IMR-90 (cell line): ENCODE measurements at regions not wholly inside any gene's neighbourhood (a gene's known extent, or its start where the extent isn't known, plus 50 kb on each side); places are given as distances from the start of the nearest gene placed in this dataset.

Experiments used
- ATAC-seq: fragments of 200-7000 bp; cut with Tn5 transposase; 2 replicates; pipeline ENCODE4 v1.9.1; 2020; ENCODE audit warnings: low read depth, mild to moderate bottlenecking, moderate library complexity
- BruUV-seq: library from RNA; stranded (reverse); fragments of 400-500 nt; replicated peaks from 2 replicates; lab custom pipeline; 2021; lab: Mats Ljungman, UMichigan
- CTCF ChIA-PET: fragments of 300-600 bp; formaldehyde crosslinking; extraction: SDS; loops from one replicate; lab custom pipeline; 2021; ENCODE audit warnings: antibody characterized with exemption; lab: Yijun Ruan, JAX
- POLR2A ChIA-PET: fragments of 300-600 bp; sonication (Branson Sonifier 250); formaldehyde crosslinking; loops from one replicate; lab custom pipeline; 2022; ENCODE audit warnings: antibody characterized with exemption; ENCODE audit not compliant: unreplicated experiment; lab: Charles Lee
- DNase-seq: peaks from one replicate; pipeline ENCODE4 v3.0.0; 2013
- H2AFZ ChIP-seq: replicated peaks from 2 replicates; pipeline ENCODE3; 2013; ENCODE audit warnings: low read length, mild to moderate bottlenecking; ENCODE audit not compliant: poor library complexity
- H2AK5ac ChIP-seq: 2 replicates; pipeline ENCODE4 v1.6.1; 2013; ENCODE audit warnings: low read depth, low read length, inconsistent platforms
- H2AK9ac ChIP-seq: replicated peaks from 2 replicates; pipeline ENCODE3; 2013; ENCODE audit warnings: mild to moderate bottlenecking, low read depth, low read length, moderate library complexity; ENCODE audit not compliant: poor library complexity
- H2BK120ac ChIP-seq: 2 replicates; pipeline ENCODE4 v1.6.1; 2013; ENCODE audit warnings: low read depth, low read length, inconsistent platforms
- H2BK15ac ChIP-seq: 3 replicates; pipeline ENCODE4 v1.6.1; 2013; ENCODE audit warnings: low read depth, low read length, inconsistent platforms
- H2BK20ac ChIP-seq: 2 replicates; pipeline ENCODE4 v1.6.1; 2013; ENCODE audit warnings: low read depth, mild to moderate bottlenecking, inconsistent platforms, low read length, moderate library complexity
- H2BK5ac ChIP-seq: 2 replicates; pipeline ENCODE4 v1.6.1; 2013; ENCODE audit warnings: mild to moderate bottlenecking, low read depth, low read length, inconsistent platforms; ENCODE audit not compliant: poor library complexity, severe bottlenecking
- H3K14ac ChIP-seq: replicated peaks from 2 replicates; pipeline ENCODE4 v1.6.1; 2013; ENCODE audit warnings: low read depth, low read length, inconsistent platforms
- H3K18ac ChIP-seq: 2 replicates; pipeline ENCODE4 v1.6.1; 2013; ENCODE audit warnings: low read depth, low read length, control low read depth
- H3K23ac ChIP-seq: 2 replicates; pipeline ENCODE4 v1.6.1; 2013; ENCODE audit warnings: low read depth, low read length, inconsistent platforms
- H3K27ac ChIP-seq: 2 replicates; pipeline ENCODE4 v1.5.1; 2013; ENCODE audit warnings: mild to moderate bottlenecking, control low read depth, low read length; ENCODE audit not compliant: insufficient read depth
- H3K27me3 ChIP-seq: 2 replicates; pipeline ENCODE4 v1.6.1; 2013; ENCODE audit warnings: low read length; ENCODE audit not compliant: control insufficient read depth, insufficient read depth
- H3K36me3 ChIP-seq: 2 replicates; pipeline ENCODE4 v1.6.1; 2013; ENCODE audit warnings: low read length, mixed read lengths; ENCODE audit not compliant: control insufficient read depth, insufficient read depth
- H3K4ac ChIP-seq: 2 replicates; pipeline ENCODE4 v1.6.1; 2013; ENCODE audit warnings: low read depth, low read length, inconsistent platforms
- H3K4me1 ChIP-seq: 2 replicates; pipeline ENCODE4 v1.6.1; 2013; ENCODE audit warnings: low read length, mixed read lengths; ENCODE audit not compliant: control insufficient read depth, insufficient read depth
- H3K4me2 ChIP-seq: 2 replicates; pipeline ENCODE4 v1.6.1; 2013; ENCODE audit warnings: low read depth, mild to moderate bottlenecking, control low read depth, low read length, moderate library complexity
- H3K4me3 ChIP-seq: 2 replicates; pipeline ENCODE4 v1.5.1; 2013; ENCODE audit warnings: low read depth, mild to moderate bottlenecking, control low read depth, low read length, moderate library complexity; ENCODE audit not compliant: insufficient read depth
- H3K56ac ChIP-seq: 2 replicates; pipeline ENCODE4 v1.6.1; 2013; ENCODE audit warnings: low read length, inconsistent platforms; ENCODE audit not compliant: insufficient read depth; ENCODE audit errors: extremely low read depth
- H3K79me1 ChIP-seq, 2 experiments: 2 replicates each; pipeline ENCODE4 v1.6.1; 2013; ENCODE audit warnings: low read length in 2 of 2, inconsistent platforms in 1 of 2, low read depth in 1 of 2
- H3K9ac ChIP-seq: 2 replicates; pipeline ENCODE4 v1.6.1; 2013; ENCODE audit warnings: low read depth, low read length, control low read depth
- H3K9me1 ChIP-seq: 2 replicates; pipeline ENCODE4 v1.6.1; 2013; ENCODE audit warnings: low read length, inconsistent platforms; ENCODE audit not compliant: insufficient read depth
- H3K9me3 ChIP-seq: 2 replicates; pipeline ENCODE4 v1.6.1; 2013; ENCODE audit warnings: low read length; ENCODE audit not compliant: control insufficient read depth, insufficient read depth
- H4K20me1 ChIP-seq: 2 replicates; pipeline ENCODE4 v1.6.1; 2013; ENCODE audit warnings: low read length, inconsistent platforms; ENCODE audit not compliant: insufficient read depth
- H4K5ac ChIP-seq: 2 replicates; pipeline ENCODE4 v1.6.1; 2013; ENCODE audit warnings: mild to moderate bottlenecking, low read depth, low read length, control low read depth
- H4K8ac ChIP-seq, 2 experiments: 2 replicates each; pipeline ENCODE4 v1.6.1; 2013; ENCODE audit warnings: low read depth in 2 of 2, low read length in 2 of 2, control low read depth in 1 of 2, inconsistent platforms in 1 of 2
- H4K91ac ChIP-seq: 2 replicates; pipeline ENCODE4 v1.6.1; 2013; ENCODE audit warnings: low read depth, low read length, inconsistent platforms; ENCODE audit not compliant: insufficient read depth
- CEBPB ChIP-seq: IDR thresholded peaks from 2 replicates; pipeline ENCODE4 v1.6.1; 2012; ENCODE audit warnings: low read depth, low read length, improper control_type of control experiment
- CHD1 ChIP-seq: IDR thresholded peaks from 2 replicates; pipeline ENCODE4 v1.6.1; 2012; ENCODE audit warnings: low read depth, low read length, improper control_type of control experiment
- MAFK ChIP-seq: IDR thresholded peaks from 2 replicates; pipeline ENCODE4 v1.6.1; 2012; ENCODE audit warnings: low read depth, low read length, improper control_type of control experiment
- MAZ ChIP-seq: IDR thresholded peaks from 2 replicates; pipeline ENCODE4 v1.6.1; 2012; ENCODE audit warnings: low read depth, mild to moderate bottlenecking, low read length, improper control_type of control experiment, moderate library complexity, borderline replicate concordance
- MXI1 ChIP-seq: IDR thresholded peaks from 2 replicates; pipeline ENCODE4 v1.6.1; 2012; ENCODE audit warnings: low read depth, mild to moderate bottlenecking, low read length, moderate library complexity, borderline replicate concordance
- NFE2L2 ChIP-seq: fragments of 150-350 bp; IDR thresholded peaks from 2 replicates; pipeline ENCODE4 v1.6.1; 2016; ENCODE audit warnings: low read depth, mild to moderate bottlenecking, low read length
- RAD21 ChIP-seq: IDR thresholded peaks from 2 replicates; pipeline ENCODE4 v1.6.1; 2012; ENCODE audit warnings: low read length, improper control_type of control experiment
- RCOR1 ChIP-seq: IDR thresholded peaks from 2 replicates; pipeline ENCODE4 v1.6.1; 2012; ENCODE audit warnings: mild to moderate bottlenecking, low read length, improper control_type of control experiment; ENCODE audit not compliant: insufficient replicate concordance
- USF2 ChIP-seq: fragments of 150-350 bp; IDR thresholded peaks from 2 replicates; pipeline ENCODE4 v1.6.1; 2017; ENCODE audit warnings: mild to moderate bottlenecking, antibody characterized with exemption, low read length, low read depth
- WGBS, 2 experiments: methylation state at CpG; one replicate each; pipeline versions ENCODE4 v1.1.5 to v1.1.7; 2013; ENCODE audit warnings: missing lambda C conversion rate in 2 of 2; ENCODE audit not compliant: insufficient read length in 1 of 2; ENCODE audit errors: extremely low coverage in 2 of 2; 5-methylcytosine and 5-hydroxymethylcytosine counted together
- dilution Hi-C: fragments of 300-500 bp; cut with HindIII; formaldehyde crosslinking; loops from one replicate; pipeline ENCODE4 v1.14.3; 2018; ENCODE audit warnings: low sequenced_read_pairs; ENCODE audit not compliant: unreplicated experiment
- in situ Hi-C: fragments of 300-500 bp; cut with MboI; formaldehyde crosslinking; loops from 3 replicates; pipeline ENCODE4 v1.14.3; 2019; ENCODE audit warnings: low sequenced_read_pairs, inconsistent platforms, mixed read lengths
- intact Hi-C: fragments of 100-400 bp; cut with micrococcal nuclease; formaldehyde crosslinking; loops from 2 replicates; pipeline ENCODE4 v1.10.0; 2022

- no peak overlapping the region for H2BK20ac ChIP-seq
- peaks cover 2% of the 10 kb centered on the region; the same call in 1 of the 2 replicates for H3K4me1 ChIP-seq
- H3K36me3 ChIP-seq: no peaks in the 10 kb centered on the region
- DNase-seq (no peak), ATAC-seq (no peak)
- dilution Hi-C loops (no loop called here), in situ Hi-C loops (no loop called here), intact Hi-C loops (no loop called here)
- no peak overlapping the region for H4K8ac ChIP-seq
- CTCF ChIA-PET: no interaction called here
- H4K5ac ChIP-seq: no peak overlapping the region
- no peak overlapping the region for H3K56ac ChIP-seq
- POLR2A ChIA-PET: no interaction called here
- H3K79me1 ChIP-seq: no peaks in the 10 kb centered on the region
- no peak overlapping the region for H3K27ac ChIP-seq
- no peak overlapping the region for H3K23ac ChIP-seq
- no peak for TF ChIP-seq MAFK
- no peak for TF ChIP-seq RAD21
- no peak for TF ChIP-seq NFE2L2
- TF ChIP-seq RCOR1: no peak
- TF ChIP-seq CEBPB: peak; percentile 56
- no peak for TF ChIP-seq MXI1
- no peak for TF ChIP-seq USF2
- TF ChIP-seq MAZ: no peak
- TF ChIP-seq CHD1: no peak
- H3K4me3 ChIP-seq: no peak overlapping the region
- no peak overlapping the region for H3K18ac ChIP-seq
- no peak overlapping the region for H3K14ac ChIP-seq
- no TSS peak for BruUV-seq
- H2BK5ac ChIP-seq: no peak overlapping the region
- no peak overlapping the region for H2AK5ac ChIP-seq
- H2BK120ac ChIP-seq: no peak overlapping the region
- no peaks in the 10 kb centered on the region for H3K9me3 ChIP-seq
- H3K4me2 ChIP-seq: no peak overlapping the region
- H4K20me1 ChIP-seq: no peaks in the 10 kb centered on the region
- no peaks in the 10 kb centered on the region for H3K27me3 ChIP-seq
- H3K4ac ChIP-seq: no peak overlapping the region
- H3K9me1 ChIP-seq: no peaks in the 10 kb centered on the region; the same call in 1 of the 2 replicates
- H2AFZ ChIP-seq: no peak overlapping the region
- H3K9ac ChIP-seq: no peak overlapping the region
- H4K91ac ChIP-seq: no peak overlapping the region
- H2BK15ac ChIP-seq: no peak overlapping the region
- WGBS, 2 experiments: no CpG with 5 or more reads among the region's 4 CpGs
- no peak overlapping the region for H2AK9ac ChIP-seq
Measured at GRCh38 chr12:43102546-43103264, 449.3 kb downstream of the ADAMTS20 start.
